CD4-positive, alpha-beta T cell treated with Interleukin-12 subunit alpha and Interleukin-12 subunit beta, for 1 hour (primary cell): ENCODE measurements at regions not wholly inside any gene's neighbourhood (a gene's known extent, or its start where the extent isn't known, plus 50 kb on each side); places are given as distances from the start of the nearest gene placed in this dataset.

Experiments
- DNase-seq: peaks from one replicate; pipeline ENCODE4 v3.0.0-alpha.2; 2020

- no peak for DNase-seq
Measured at GRCh38 chr4:117971403-117971802, 62.9 kb upstream of the NDST3 start.

DNA sequence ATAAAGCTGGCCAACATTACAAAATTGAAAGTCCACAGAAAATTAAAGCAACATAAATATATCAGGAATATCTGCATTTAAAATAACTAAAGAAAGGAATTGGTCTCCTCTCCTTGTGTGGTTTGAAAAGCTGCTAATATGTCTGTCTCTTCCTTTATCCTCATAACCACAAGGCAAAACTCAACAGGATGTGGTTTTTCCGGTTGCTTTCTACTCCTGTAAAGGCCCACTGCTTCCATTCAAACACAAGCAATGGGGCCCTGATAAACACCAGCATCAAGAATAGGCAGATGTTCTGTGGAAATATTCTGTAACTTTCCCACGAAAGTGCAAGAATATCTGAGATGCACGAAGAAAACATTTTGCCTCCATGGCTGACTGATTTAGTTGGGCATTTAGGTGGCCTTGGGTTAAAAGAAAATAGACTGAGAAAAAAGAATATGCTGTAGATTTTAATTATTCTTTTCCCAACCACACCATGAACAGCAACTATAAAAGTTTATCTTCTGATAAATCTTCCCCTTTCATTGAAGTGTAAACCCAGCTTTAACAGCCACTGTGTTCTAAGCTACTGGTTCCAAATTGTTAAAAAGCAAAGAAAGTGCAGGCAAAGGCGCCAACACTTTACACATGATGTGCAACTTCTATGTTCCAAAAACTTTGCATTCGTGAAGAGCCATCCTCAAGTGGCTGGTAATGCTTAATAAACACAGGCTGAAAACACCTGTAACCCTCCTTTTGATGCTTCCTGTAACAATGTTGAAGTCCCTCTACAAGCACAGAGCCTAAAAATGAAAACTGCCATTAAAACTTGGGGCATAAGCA is 50.5 kb upstream of the NDST3 start:
- DNase-seq = no peak

DNA sequence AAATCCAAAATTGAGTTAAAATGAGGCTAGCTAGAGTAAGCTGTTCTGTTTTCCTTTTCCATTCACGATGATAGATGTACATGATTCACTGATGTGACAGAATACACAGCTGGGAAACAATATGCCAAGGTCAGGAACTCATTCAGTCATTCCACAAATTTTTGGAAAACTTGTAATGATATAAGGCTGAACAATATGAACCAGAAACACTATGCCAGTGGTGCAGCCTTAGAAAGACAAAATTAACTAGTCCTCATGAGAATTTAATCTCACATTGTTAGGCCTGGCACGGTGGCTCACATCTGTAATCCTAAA is 50.0 kb upstream of the NDST3 start:
- no peak for DNase-seq
